Fibroblast of lung (primary cell): ENCODE measurements at regions not wholly inside any gene's neighbourhood (a gene's known extent, or its start where the extent isn't known, plus 50 kb on each side); places are given as distances from the start of the nearest gene placed in this dataset.

Experiments used
- DNase-seq, 2 donors: peaks; one replicate each; pipeline versions ENCODE4 v3.0.0 to v3.0.0-alpha.2; 2010; ENCODE audit warnings: low read depth in 2 of 2
- H2AFZ ChIP-seq: 2 replicates; pipeline ENCODE4 v1.5.1; 2012; ENCODE audit warnings: low read length, control low read depth, inconsistent platforms
- H3K27ac ChIP-seq: 2 replicates; pipeline ENCODE4 v1.5.1; 2011; ENCODE audit warnings: low read length, control low read depth; ENCODE audit not compliant: insufficient read depth
- H3K27me3 ChIP-seq: 2 replicates; pipeline ENCODE4 v1.5.1; 2011; ENCODE audit warnings: mild to moderate bottlenecking, low read length; ENCODE audit not compliant: control insufficient read depth, insufficient read depth
- H3K36me3 ChIP-seq: 2 replicates; pipeline ENCODE4 v1.5.1; 2011; ENCODE audit warnings: low read length; ENCODE audit not compliant: control insufficient read depth, insufficient read depth
- H3K4me1 ChIP-seq: 2 replicates; pipeline ENCODE4 v1.5.1; 2011; ENCODE audit warnings: low read length; ENCODE audit not compliant: control insufficient read depth, insufficient read depth; ENCODE audit errors: extremely low read depth
- H3K4me2 ChIP-seq: 2 replicates; pipeline ENCODE4 v1.5.1; 2011; ENCODE audit warnings: low read length, control low read depth; ENCODE audit not compliant: insufficient read depth; ENCODE audit errors: extremely low read depth
- H3K4me3 ChIP-seq, 4 experiments: fragments of 200-600 bp in 1 of 4; sonication (generic) in 1 of 4; replicated peaks in 1 of 4; 2 replicates each; pipeline ENCODE4 v1.5.1; 2011 to 2016; ENCODE audit warnings: low read length in 4 of 4, low read depth in 3 of 4, mild to moderate bottlenecking in 3 of 4, control low read depth in 2 of 4, inconsistent platforms in 1 of 4, mixed read lengths in 1 of 4; ENCODE audit not compliant: insufficient read depth in 1 of 4; ENCODE audit errors: control extremely low read depth in 1 of 4
- H3K79me2 ChIP-seq: 2 replicates; pipeline ENCODE4 v1.5.1; 2012; ENCODE audit warnings: mild to moderate bottlenecking, low read length, inconsistent platforms; ENCODE audit not compliant: control insufficient read depth, insufficient read depth
- H3K9ac ChIP-seq: 2 replicates; pipeline ENCODE4 v1.5.1; 2011; ENCODE audit warnings: mild to moderate bottlenecking, low read length, control low read depth; ENCODE audit not compliant: insufficient read depth
- H3K9me3 ChIP-seq: 2 replicates; pipeline ENCODE4 v1.5.1; 2012; ENCODE audit warnings: low read depth, low read length; ENCODE audit not compliant: control insufficient read depth, insufficient read depth
- H4K20me1 ChIP-seq: 2 replicates; pipeline ENCODE4 v1.5.1; 2011; ENCODE audit warnings: low read length; ENCODE audit not compliant: control insufficient read depth, insufficient read depth; ENCODE audit errors: extremely low read depth
- EZH2 ChIP-seq: IDR thresholded peaks from 2 replicates; pipeline ENCODE4 v1.5.1; 2012; ENCODE audit warnings: low read length, control low read depth, mild to moderate bottlenecking; ENCODE audit errors: missing control alignments
- TF ChIP-seq, protein P1 (sequence below), 2 donors: IDR thresholded peaks in 1 of 2; conservative IDR thresholded peaks in 1 of 2; 1 replicate in 1 of 2; 2 replicates in 1 of 2; pipeline ENCODE4 v1.5.1; 2011 to 2012; ENCODE audit warnings: low read length in 2 of 2, control low read depth in 1 of 2, inconsistent platforms in 1 of 2, low read depth in 1 of 2, mild to moderate bottlenecking in 1 of 2

DNA sequence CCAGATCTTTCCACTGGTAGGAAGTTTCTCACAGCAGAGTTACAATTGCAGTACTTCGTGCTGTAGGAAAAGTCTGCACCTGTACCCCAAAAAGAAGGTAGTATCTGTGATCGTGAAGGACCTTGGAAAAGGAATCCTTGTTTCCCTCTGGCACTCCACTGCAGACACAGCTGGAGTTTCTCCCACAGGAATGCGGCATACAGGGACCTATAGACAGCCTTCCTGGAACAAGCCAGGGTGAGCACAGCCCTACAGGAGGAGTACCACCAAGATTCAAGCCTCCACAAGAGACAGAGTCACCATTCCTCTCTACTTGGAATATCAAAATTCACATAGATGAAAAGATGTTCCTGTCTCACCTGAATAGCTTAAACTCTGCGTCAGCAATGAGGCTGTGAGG lies 372.4 kb downstream of the CMPK2 start:
- Histone ChIP-seq H3K27me3 (no peaks in the 10 kb centered on the region), H3K4me2 (no peak overlapping the region), H3K9ac (no peak overlapping the region), H3K4me3 (no peak overlapping the region), H2AFZ (no peak overlapping the region), H3K27ac (no peak overlapping the region), H3K9me3 (no peaks in the 10 kb centered on the region), H3K79me2 (no peaks in the 10 kb centered on the region), H3K36me3 (no peaks in the 10 kb centered on the region), H4K20me1 (no peaks in the 10 kb centered on the region), H3K4me1 (no peaks in the 10 kb centered on the region)
- TF ChIP-seq EZH2, result no peak
- TF ChIP-seq, protein P1, sequence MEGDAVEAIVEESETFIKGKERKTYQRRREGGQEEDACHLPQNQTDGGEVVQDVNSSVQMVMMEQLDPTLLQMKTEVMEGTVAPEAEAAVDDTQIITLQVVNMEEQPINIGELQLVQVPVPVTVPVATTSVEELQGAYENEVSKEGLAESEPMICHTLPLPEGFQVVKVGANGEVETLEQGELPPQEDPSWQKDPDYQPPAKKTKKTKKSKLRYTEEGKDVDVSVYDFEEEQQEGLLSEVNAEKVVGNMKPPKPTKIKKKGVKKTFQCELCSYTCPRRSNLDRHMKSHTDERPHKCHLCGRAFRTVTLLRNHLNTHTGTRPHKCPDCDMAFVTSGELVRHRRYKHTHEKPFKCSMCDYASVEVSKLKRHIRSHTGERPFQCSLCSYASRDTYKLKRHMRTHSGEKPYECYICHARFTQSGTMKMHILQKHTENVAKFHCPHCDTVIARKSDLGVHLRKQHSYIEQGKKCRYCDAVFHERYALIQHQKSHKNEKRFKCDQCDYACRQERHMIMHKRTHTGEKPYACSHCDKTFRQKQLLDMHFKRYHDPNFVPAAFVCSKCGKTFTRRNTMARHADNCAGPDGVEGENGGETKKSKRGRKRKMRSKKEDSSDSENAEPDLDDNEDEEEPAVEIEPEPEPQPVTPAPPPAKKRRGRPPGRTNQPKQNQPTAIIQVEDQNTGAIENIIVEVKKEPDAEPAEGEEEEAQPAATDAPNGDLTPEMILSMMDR (conservative IDR thresholded peaks at IDR 0.05 in 1 of 2, IDR thresholded peaks at IDR 0.05 in 1 of 2; ENCODE audit: low read depth in 1 of 2, low read length in 2 of 2), result no peak
- DNase-seq, result no peak

DNA sequence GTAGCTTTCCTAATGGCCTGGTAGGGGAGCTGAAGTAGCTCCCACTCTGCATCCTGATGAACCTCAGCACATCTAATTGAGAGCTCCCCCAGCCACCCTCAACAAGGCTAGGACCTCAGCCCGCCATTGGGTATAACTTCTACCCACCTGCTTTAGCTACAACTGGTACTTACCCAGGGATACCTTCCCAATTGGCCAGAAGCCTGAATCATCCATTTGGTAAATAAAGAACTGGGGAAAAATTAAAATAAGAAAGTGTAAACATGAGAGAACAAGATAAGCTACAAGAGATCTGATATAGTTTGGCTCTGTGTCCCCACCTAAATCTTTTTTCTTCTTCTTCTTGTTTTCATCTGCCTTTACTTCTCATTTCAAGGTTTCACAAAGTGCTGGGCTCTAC lies 372.0 kb downstream of the CMPK2 start:
- no peaks in the 10 kb centered on the region for H3K36me3 ChIP-seq
- H3K9me3 ChIP-seq, result no peaks in the 10 kb centered on the region
- H3K79me2 ChIP-seq, result no peaks in the 10 kb centered on the region
- H4K20me1 ChIP-seq, result no peaks in the 10 kb centered on the region
- no peak overlapping the region for H3K4me2 ChIP-seq
- no peaks in the 10 kb centered on the region for H3K27me3 ChIP-seq
- no peak overlapping the region for H3K27ac ChIP-seq
- H3K4me1 ChIP-seq, result no peaks in the 10 kb centered on the region
- no peak for TF ChIP-seq EZH2
- TF ChIP-seq, protein P1 (conservative IDR thresholded peaks at IDR 0.05 in 1 of 2, IDR thresholded peaks at IDR 0.05 in 1 of 2; ENCODE audit: low read depth in 1 of 2, low read length in 2 of 2), result no peak
- no peak overlapping the region for H3K4me3 ChIP-seq
- DNase-seq, result no peak
- no peak overlapping the region for H3K9ac ChIP-seq
- no peak overlapping the region for H2AFZ ChIP-seq

DNA sequence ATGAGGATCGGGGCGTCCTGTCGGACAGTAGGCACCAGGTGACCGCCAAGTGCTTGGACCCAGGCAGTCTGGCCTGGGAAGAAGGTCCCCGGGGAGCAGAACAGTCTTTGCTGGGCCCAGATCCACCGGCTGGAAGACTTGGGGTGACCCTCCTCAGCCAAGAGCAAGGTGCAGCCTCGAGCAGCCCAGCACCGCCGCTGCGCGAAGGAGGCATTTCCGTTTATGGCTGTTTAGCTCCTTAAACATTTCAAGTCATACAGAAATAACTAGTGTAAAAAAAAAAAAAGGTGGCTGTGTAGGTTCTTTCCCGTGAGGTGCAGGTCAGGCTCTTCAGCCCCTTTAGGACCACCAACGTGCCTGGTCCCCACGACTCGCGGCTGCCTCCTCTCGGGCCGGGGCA lies 370.2 kb downstream of the CMPK2 start:
- H2AFZ ChIP-seq, result no peak overlapping the region
- H3K36me3 ChIP-seq, result no peaks in the 10 kb centered on the region
- H4K20me1 ChIP-seq, result no peaks in the 10 kb centered on the region
- no peak overlapping the region for H3K9ac ChIP-seq
- H3K9me3 ChIP-seq, result no peaks in the 10 kb centered on the region
- H3K27ac ChIP-seq, result no peak overlapping the region
- no peak overlapping the region for H3K4me2 ChIP-seq
- no peaks in the 10 kb centered on the region for H3K27me3 ChIP-seq
- H3K4me1 ChIP-seq, result no peaks in the 10 kb centered on the region
- no peak overlapping the region for H3K4me3 ChIP-seq
- no peak for DNase-seq
- H3K79me2 ChIP-seq, result no peaks in the 10 kb centered on the region
- TF ChIP-seq, protein P1 (conservative IDR thresholded peaks at IDR 0.05 in 1 of 2, IDR thresholded peaks at IDR 0.05 in 1 of 2; ENCODE audit: low read depth in 1 of 2, low read length in 2 of 2), result no peak
- no peak for TF ChIP-seq EZH2
